Fibroblast of skin of scalp (primary cell): ENCODE measurements at regions not wholly inside any gene's neighbourhood (a gene's known extent, or its start where the extent isn't known, plus 50 kb on each side); places are given as distances from the start of the nearest gene placed in this dataset.
A peak's percentile ranks its signal among the peaks of the same experiment; 100 is the strongest.
"Not testable (repeated sequence)": the region's sequence is repeated elsewhere in the genome, so short reads cannot be mapped to it uniquely, and the experiment has no call there.

Experiments
- DNase-seq: peaks from one replicate; pipeline ENCODE4 v3.0.0-alpha.2; 2013

DNA sequence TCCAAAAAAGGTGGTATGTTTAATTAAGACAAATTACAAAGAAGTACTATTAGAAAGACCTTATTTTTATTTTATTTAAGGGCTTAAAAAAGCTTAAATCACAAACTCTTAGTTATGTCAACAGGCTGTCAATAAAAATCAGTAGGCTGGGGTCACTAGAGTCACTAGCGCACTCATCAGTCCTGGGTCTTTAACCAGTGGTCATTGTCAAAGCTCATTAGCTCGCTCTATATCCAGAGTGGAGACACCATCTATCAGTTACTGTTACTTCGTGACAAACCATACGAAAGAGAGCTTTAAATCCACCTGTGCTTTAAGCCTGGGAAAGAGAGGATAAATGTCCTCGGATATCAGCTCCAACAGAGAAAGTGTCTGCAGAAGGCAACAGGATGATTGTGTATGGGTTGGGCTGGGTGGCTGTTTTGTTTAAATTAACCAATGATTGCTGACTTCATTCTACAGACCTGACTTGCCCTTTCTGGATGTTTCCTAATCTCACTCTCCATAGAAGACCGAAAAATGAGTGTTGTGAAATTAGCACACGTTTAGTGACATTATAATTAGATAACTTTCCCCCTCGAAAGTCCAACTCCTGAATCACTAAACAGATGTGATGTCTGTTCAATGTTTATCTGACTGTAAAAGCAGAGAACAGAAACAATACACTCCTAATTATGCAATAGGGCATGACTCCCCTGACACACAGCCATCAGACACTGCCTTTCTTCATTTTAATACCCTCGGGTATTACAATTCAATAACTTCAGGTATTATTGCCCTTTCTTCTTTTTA, 123.6 kb upstream of the TNPO1 start:
- no peak for DNase-seq

GRCh38 chr5:72692231-72692637, 124.2 kb upstream of the TNPO1 start:
- peak; percentile 47 for DNase-seq

- no peak for DNase-seq
Observed at GRCh38 chr5:72691751-72692150, 124.7 kb upstream of the TNPO1 start.

GRCh38 chr5:72688916-72689315, 127.5 kb upstream of the TNPO1 start:
- no peak for DNase-seq

GRCh38 chr5:72687288-72687687, 129.2 kb upstream of the TNPO1 start:
- no peak for DNase-seq

- DNase-seq = no peak
Observed at GRCh38 chr5:72682561-72682960, 133.9 kb upstream of the TNPO1 start.

DNA sequence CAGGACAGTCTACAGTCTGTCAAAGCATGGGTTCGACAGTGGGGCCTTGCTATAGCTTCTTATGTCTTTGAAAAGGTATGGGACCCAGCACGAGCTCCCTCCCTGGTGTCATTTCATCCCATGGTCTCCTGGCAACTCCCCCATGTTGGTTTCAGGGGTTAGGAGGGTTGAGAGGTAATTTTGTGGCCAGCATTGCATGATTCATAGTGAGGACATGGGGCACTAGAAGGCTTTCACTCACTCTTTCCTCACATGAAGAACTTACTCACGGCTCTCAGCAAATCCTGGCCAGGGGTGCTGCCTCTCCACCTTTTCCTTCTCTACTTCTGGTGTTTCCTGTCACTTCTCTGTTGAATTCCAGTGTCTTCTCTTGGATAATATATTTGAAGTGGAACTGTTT, 134.7 kb upstream of the TNPO1 start:
- no peak for DNase-seq

DNA sequence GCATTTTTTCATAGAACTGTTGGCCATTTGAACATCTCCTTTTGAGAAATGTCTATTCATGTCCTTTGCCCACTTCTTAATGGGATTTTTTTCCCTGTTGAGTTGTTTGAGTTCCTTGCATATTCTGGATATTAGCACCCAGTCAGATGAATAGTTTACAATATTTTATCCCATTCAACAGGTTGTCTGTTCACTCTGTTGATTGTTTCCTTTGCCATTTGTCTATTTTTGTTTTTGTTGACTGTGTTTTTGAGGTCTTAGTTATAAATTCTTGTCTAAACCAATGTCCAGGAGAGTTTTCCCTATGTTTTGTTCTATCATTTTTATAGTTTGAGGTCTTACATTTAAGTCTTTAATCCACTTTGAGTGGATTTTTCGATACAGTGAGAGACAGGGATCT, 139.0 kb upstream of the TNPO1 start:
- no peak for DNase-seq

- DNase-seq = not testable (repeated sequence)
Observed at GRCh38 chr5:72676831-72677230, 139.6 kb upstream of the TNPO1 start.

DNA sequence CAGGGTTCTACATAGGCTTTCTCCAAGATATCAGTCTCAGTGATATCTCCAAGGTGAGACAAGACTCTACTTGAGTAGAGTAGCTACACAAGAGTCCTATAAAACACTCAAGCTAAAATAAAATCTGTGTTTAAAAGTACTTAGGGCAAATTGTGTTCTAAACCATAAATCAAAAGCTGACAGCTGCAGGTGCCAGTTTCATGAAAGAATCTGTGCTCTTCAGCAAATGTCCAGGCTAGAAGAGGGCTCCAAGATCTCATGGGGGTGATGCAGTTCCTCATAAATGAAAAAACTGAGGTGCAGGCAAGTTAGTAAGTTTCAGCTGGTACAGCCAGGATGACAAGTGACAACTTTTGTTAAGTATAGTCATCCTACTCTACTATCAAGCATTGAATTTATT, 142.8 kb upstream of the TNPO1 start:
- DNase-seq = no peak

- no peak for DNase-seq
Observed at GRCh38 chr5:72673180-72673579, 143.3 kb upstream of the TNPO1 start.

DNA sequence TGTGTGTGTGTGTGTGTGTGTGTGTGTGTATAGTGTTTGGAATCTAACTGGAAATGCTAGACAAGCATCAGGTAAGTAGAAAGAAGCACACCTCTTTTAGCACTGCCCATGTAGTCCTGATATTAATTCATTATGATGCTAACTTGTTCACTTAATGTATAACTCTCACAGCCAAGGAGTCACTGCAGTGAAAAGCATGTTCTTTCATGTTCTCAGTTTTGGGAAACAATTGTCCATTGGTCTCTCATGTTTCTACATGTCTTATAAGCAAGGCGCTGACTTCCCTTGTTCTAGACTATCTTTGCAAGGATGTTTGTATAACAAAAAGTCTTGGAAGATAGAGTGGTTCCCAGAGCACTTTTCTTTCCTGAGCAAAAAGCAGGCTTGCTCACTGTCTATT, 148.8 kb upstream of the TNPO1 start:
- no peak for DNase-seq

DNA sequence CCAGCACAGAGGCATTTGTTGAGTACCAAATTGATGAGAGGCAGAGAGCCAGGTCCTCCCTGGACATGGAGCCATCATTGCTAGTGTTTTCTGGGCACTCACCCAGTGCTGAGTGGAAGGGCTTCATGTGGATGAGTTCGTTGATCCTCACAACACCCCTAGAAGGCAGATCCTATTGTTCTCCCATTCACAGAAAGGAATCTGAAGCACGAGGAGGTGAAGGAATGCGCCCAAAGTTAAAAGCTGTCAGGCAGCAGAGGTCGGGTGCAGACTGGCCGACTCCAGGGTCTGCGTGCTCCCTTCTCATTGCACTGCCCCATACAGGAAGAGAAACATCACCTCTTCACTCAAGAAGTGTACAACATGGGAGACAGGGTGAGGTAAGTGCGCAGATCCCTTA, 153.5 kb upstream of the TNPO1 start:
- no peak for DNase-seq

DNA sequence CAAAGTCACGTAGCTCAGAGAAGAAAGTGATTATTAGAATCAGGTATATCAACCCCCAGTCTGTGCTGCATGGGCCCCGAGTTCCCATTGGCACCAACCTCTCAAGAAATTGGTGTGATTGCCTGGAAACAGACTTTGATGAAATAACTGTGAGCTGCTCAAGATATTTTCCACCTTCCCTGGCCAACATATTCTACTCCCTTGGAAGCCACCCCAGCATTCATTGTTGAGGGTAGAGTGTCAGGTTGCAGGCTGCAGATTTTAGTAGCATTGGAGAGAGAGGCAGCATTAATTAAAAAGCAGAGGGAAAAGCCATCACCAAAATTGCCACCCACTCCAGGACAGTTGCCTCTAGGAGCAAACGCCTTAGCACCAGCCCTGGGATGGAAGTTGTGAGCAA, 154.2 kb upstream of the TNPO1 start:
- no peak for DNase-seq

DNA sequence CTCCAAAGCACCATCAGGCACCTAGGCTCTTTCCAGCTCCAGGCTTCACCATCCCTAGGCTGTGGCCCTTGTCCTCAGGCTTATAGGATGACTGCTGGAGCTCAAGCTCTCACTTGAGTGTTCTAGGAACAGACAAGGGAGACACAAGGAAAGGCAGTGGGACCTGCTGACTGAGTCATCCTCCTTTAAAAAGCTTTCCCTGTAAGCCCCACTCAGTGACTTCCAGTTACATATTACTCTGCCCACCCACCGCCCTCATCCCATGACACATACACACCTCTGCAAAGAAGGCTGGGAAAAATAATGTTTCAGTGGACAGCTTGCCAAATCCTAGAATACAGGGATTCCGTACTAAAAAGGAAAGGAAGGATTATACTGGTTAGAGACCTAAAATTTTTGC, 154.2 kb upstream of the ZNF366 start:
- peak; percentile 29 for DNase-seq

DNA sequence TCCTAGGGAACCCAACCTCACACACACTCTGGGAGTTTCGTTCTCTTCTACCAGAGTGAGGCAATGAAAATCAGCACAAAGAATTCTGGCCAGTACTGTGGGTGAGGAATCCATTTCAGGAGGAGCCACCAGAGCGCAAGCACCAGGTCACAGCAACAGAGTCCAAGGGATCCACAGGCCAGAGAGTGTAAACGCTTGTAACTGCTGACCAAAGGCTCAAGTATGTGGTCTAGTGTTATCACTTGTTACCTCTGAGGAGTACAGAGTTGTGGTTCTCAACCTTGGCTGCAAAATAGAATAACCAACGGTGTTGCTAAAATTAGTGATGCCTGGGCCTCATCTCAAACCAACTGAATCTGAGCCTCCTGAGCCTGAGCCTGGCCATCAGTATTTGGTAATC, 152.5 kb upstream of the ZNF366 start:
- DNase-seq = no peak

DNA sequence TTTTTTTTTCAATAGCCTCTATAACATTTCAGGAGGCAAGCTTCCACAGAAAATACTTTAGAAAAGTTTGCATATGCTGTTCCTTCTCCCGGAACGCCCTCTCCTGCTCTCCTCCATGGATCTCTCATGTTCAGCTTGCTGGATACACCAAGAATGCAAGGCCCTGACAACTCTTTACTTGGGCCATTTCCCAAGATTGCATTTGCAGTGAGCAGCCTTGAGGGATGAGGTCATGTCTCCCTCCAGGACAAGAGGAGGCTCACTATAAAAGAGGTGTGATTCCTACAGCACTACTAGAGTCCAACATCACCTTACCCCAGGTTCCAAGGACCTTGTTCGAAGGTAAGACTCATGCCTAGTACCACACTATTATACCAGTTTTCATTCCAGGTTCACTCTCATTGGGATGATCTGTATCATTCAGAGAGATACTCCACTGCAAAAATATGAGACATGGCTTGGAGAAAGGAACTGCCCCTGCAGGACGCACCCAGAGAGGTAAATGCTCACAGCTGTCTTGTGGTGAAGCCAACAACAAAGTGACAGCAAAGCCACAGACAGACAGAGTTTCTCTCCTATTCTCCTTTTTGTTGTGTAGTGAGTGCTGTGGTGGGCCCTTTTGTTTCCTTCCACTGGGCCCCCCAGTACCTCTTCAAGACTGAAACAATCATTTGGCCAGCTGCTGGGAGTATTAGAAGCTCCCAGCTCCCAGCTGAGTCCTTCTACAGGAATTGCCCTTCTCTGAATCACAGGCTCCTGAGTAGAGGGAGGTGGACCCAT, 151.7 kb upstream of the ZNF366 start:
- peak; percentile 54 for DNase-seq

GRCh38 chr5:72658161-72658560, 151.0 kb upstream of the ZNF366 start:
- no peak for DNase-seq

- no peak for DNase-seq
Observed at GRCh38 chr5:72656756-72657513, 149.7 kb upstream of the ZNF366 start.

- DNase-seq = no peak
Observed at GRCh38 chr5:72656331-72656730, 149.1 kb upstream of the ZNF366 start.

DNA sequence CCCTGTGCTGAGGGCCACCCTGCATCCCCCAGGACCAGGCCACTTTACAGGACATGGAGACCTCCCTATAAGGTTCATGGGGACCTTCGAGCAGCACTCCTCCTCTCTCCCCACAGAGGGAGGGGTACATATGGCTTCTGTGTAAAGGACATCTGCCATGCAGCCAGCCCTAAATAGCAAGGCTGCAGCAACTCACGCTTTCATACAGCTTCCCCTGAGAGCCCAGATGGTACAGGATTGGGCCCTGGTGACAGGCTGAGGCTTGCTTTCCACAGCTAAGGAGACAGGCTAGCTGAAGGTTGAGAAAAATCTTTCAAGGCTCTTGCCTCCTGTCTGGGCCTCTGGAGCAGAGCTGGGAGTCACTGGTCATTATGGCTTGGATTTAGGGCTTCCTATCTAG, 147.0 kb upstream of the ZNF366 start:
- no peak for DNase-seq

- peak; percentile 14 for DNase-seq
Observed at GRCh38 chr5:72653586-72653985, 146.4 kb upstream of the ZNF366 start.

- DNase-seq = peak; percentile 14
Observed at GRCh38 chr5:72651779-72652178, 144.6 kb upstream of the ZNF366 start.
